Mesenchymal stem cell (in vitro differentiated cells and primary cell): ENCODE measurements at regions not wholly inside any gene's neighbourhood (a gene's known extent, or its start where the extent isn't known, plus 50 kb on each side); places are given as distances from the start of the nearest gene placed in this dataset.

Experiments
- DNase-seq: peaks from one replicate; pipeline ENCODE4 v3.0.0-alpha.2; 2013
- H2AFZ ChIP-seq: one replicate; pipeline ENCODE4 v1.6.1; 2013; ENCODE audit warnings: low read depth, mild to moderate bottlenecking, control low read depth, inconsistent platforms, low read length, moderate library complexity
- H2AK5ac ChIP-seq: 2 replicates; pipeline ENCODE4 v1.6.1; 2013; ENCODE audit warnings: low read length, moderate library complexity, mild to moderate bottlenecking, inconsistent platforms; ENCODE audit not compliant: severe bottlenecking
- H2BK120ac ChIP-seq: one replicate; pipeline ENCODE4 v1.6.1; 2013; ENCODE audit warnings: low read depth, mild to moderate bottlenecking, inconsistent platforms, low read length, moderate library complexity
- H2BK12ac ChIP-seq, 2 experiments: one replicate each; pipeline ENCODE4 v1.6.1; 2013; ENCODE audit warnings: inconsistent platforms in 2 of 2, low read length in 2 of 2, mild to moderate bottlenecking in 2 of 2, moderate library complexity in 2 of 2, control low read depth in 1 of 2
- H2BK15ac ChIP-seq: one replicate; pipeline ENCODE4 v1.6.1; 2013; ENCODE audit warnings: mild to moderate bottlenecking, low read depth, inconsistent platforms; ENCODE audit not compliant: poor library complexity, severe bottlenecking
- H2BK5ac ChIP-seq: 2 replicates; pipeline ENCODE4 v1.6.1; 2013; ENCODE audit warnings: low read depth, mild to moderate bottlenecking, low read length, control low read depth, inconsistent platforms; ENCODE audit not compliant: poor library complexity, severe bottlenecking
- H3K14ac ChIP-seq, 2 experiments: one replicate each; pipeline ENCODE4 v1.6.1; 2013; ENCODE audit warnings: inconsistent platforms in 2 of 2, low read length in 2 of 2, control low read depth in 1 of 2, mild to moderate bottlenecking in 1 of 2, moderate library complexity in 1 of 2
- H3K18ac ChIP-seq, 2 experiments: one replicate each; pipeline ENCODE4 v1.6.1; 2013; ENCODE audit warnings: inconsistent platforms in 2 of 2, low read length in 2 of 2, control low read depth in 1 of 2, low read depth in 1 of 2, mild to moderate bottlenecking in 1 of 2
- H3K23ac ChIP-seq, 2 experiments: one replicate each; pipeline ENCODE4 v1.6.1; 2013; ENCODE audit warnings: inconsistent platforms in 2 of 2, low read length in 2 of 2, mild to moderate bottlenecking in 2 of 2, moderate library complexity in 2 of 2, control low read depth in 1 of 2
- H3K27ac ChIP-seq: 2 replicates; pipeline ENCODE4 v1.5.1; 2013; ENCODE audit warnings: mild to moderate bottlenecking, moderate library complexity, low read length, control low read depth, inconsistent platforms; ENCODE audit not compliant: poor library complexity, severe bottlenecking
- H3K27me3 ChIP-seq, 2 experiments: 2 replicates each; pipeline versions ENCODE4 v1.6.1 to v1.7.0; 2013; ENCODE audit warnings: low read length in 2 of 2, mild to moderate bottlenecking in 2 of 2, moderate library complexity in 2 of 2, control low read depth in 1 of 2, inconsistent platforms in 1 of 2; ENCODE audit not compliant: control insufficient read depth in 1 of 2, insufficient read depth in 1 of 2
- H3K36me3 ChIP-seq, 2 experiments: 2 replicates each; pipeline versions ENCODE4 v1.6.1 to v1.7.0; 2013; ENCODE audit warnings: low read length in 2 of 2, control low read depth in 1 of 2, inconsistent platforms in 1 of 2, low read depth in 1 of 2, mild to moderate bottlenecking in 1 of 2; ENCODE audit not compliant: insufficient read depth in 2 of 2, control insufficient read depth in 1 of 2
- H3K4ac ChIP-seq, 2 experiments: one replicate each; pipeline ENCODE4 v1.6.1; 2013; ENCODE audit warnings: inconsistent platforms in 2 of 2, low read length in 2 of 2, mild to moderate bottlenecking in 2 of 2, moderate library complexity in 2 of 2, control low read depth in 1 of 2, low read depth in 1 of 2
- H3K4me1 ChIP-seq: 2 replicates; pipeline ENCODE4 v1.6.1; 2013; ENCODE audit warnings: low read depth, low read length, control low read depth; ENCODE audit not compliant: control insufficient read depth, insufficient read depth
- H3K4me2 ChIP-seq: 2 replicates; pipeline ENCODE4 v1.6.1; 2013; ENCODE audit warnings: low read length, mild to moderate bottlenecking, inconsistent platforms; ENCODE audit not compliant: poor library complexity, severe bottlenecking
- H3K4me3 ChIP-seq, 2 experiments: 2 replicates each; pipeline versions ENCODE4 v1.5.1 to v1.7.0; 2013; ENCODE audit warnings: low read length in 2 of 2, mild to moderate bottlenecking in 2 of 2, control low read depth in 1 of 2, low read depth in 1 of 2; ENCODE audit not compliant: insufficient read depth in 1 of 2
- H3K79me1 ChIP-seq: replicated peaks from 2 replicates; pipeline ENCODE4 v1.6.1; 2013; ENCODE audit warnings: mild to moderate bottlenecking, control low read depth, low read length, inconsistent platforms; ENCODE audit not compliant: poor library complexity, severe bottlenecking
- H3K9ac ChIP-seq: 2 replicates; pipeline ENCODE4 v1.7.0; 2013; ENCODE audit warnings: mild to moderate bottlenecking, low read length, moderate library complexity
- H3K9me3 ChIP-seq: 2 replicates; pipeline ENCODE4 v1.7.0; 2013; ENCODE audit warnings: mild to moderate bottlenecking, low read length; ENCODE audit not compliant: control insufficient read depth
- H4K8ac ChIP-seq: one replicate; pipeline ENCODE4 v1.6.1; 2013; ENCODE audit warnings: inconsistent platforms, mild to moderate bottlenecking, low read length, moderate library complexity
- H4K91ac ChIP-seq: one replicate; pipeline ENCODE4 v1.6.1; 2013; ENCODE audit warnings: mild to moderate bottlenecking, low read length, inconsistent platforms
- WGBS: methylation state at CpG from one replicate; pipeline ENCODE4 v1.1.7; 2013; ENCODE audit warnings: mixed read lengths; 5-methylcytosine and 5-hydroxymethylcytosine counted together

- H3K36me3 ChIP-seq: no peaks in the 10 kb centered on the region
- H3K4me1 ChIP-seq: no peaks in the 10 kb centered on the region
- H3K23ac ChIP-seq: no peak overlapping the region
- DNase-seq: no peak
- no peak overlapping the region for H2AK5ac ChIP-seq
- no peak overlapping the region for H3K18ac ChIP-seq
- H3K27me3 ChIP-seq: no peaks in the 10 kb centered on the region
- 63% methylated on average over 4 of the region's 6 CpGs for WGBS
- no peak overlapping the region for H3K4me3 ChIP-seq
- H3K9ac ChIP-seq: no peak overlapping the region
- no peak overlapping the region for H2BK15ac ChIP-seq
- H3K9me3 ChIP-seq: no peaks in the 10 kb centered on the region
- H3K27ac ChIP-seq: no peak overlapping the region
- no peaks in the 10 kb centered on the region for H3K79me1 ChIP-seq
- H4K91ac ChIP-seq: no peak overlapping the region
- H4K8ac ChIP-seq: no peak overlapping the region
- no peak overlapping the region for H2BK12ac ChIP-seq
- no peak overlapping the region for H2BK120ac ChIP-seq
- H3K4ac ChIP-seq: no peak overlapping the region
- no peak overlapping the region for H3K14ac ChIP-seq
- no peak overlapping the region for H3K4me2 ChIP-seq
- H2AFZ ChIP-seq: no peak overlapping the region
- no peak overlapping the region for H2BK5ac ChIP-seq
Measured at GRCh38 chr4:24321616-24322015, 262.7 kb downstream of the DHX15 start.

GRCh38 chr4:24321131-24321530 lies 263.2 kb downstream of the DHX15 start:
- no peak for DNase-seq
- no peak overlapping the region for H2BK12ac ChIP-seq
- no peaks in the 10 kb centered on the region for H3K27me3 ChIP-seq
- H3K36me3 ChIP-seq: no peaks in the 10 kb centered on the region
- H3K14ac ChIP-seq: no peak overlapping the region
- H3K9ac ChIP-seq: no peak overlapping the region
- H3K27ac ChIP-seq: no peak overlapping the region
- no peak overlapping the region for H3K18ac ChIP-seq
- H4K91ac ChIP-seq: no peak overlapping the region
- no peak overlapping the region for H2BK120ac ChIP-seq
- H3K4me3 ChIP-seq: no peak overlapping the region
- no peaks in the 10 kb centered on the region for H3K4me1 ChIP-seq
- H4K8ac ChIP-seq: no peak overlapping the region
- no peak overlapping the region for H3K23ac ChIP-seq
- no peak overlapping the region for H2BK5ac ChIP-seq
- H2AK5ac ChIP-seq: no peak overlapping the region
- H2AFZ ChIP-seq: no peak overlapping the region
- H3K79me1 ChIP-seq: no peaks in the 10 kb centered on the region
- H3K9me3 ChIP-seq: no peaks in the 10 kb centered on the region
- 87% methylated on average over 6 of the region's 6 CpGs for WGBS
- H2BK15ac ChIP-seq: no peak overlapping the region
- no peak overlapping the region for H3K4me2 ChIP-seq
- no peak overlapping the region for H3K4ac ChIP-seq

- Histone ChIP-seq H3K23ac (no peak overlapping the region), H4K8ac (no peak overlapping the region), H3K18ac (no peak overlapping the region), H3K4me3 (no peak overlapping the region), H3K79me1 (no peaks in the 10 kb centered on the region), H3K4me1 (no peaks in the 10 kb centered on the region), H2BK12ac (no peak overlapping the region), H2BK5ac (no peak overlapping the region), H4K91ac (no peak overlapping the region), H3K36me3 (no peaks in the 10 kb centered on the region), H2BK120ac (no peak overlapping the region), H3K4me2 (no peak overlapping the region), H3K9ac (no peak overlapping the region), H2AFZ (no peak overlapping the region), H2BK15ac (no peak overlapping the region), H3K9me3 (no peaks in the 10 kb centered on the region), H3K27ac (no peak overlapping the region), H3K27me3 (no peaks in the 10 kb centered on the region), H3K4ac (no peak overlapping the region), H3K14ac (no peak overlapping the region), H2AK5ac (no peak overlapping the region)
- WGBS: 87% methylated on average over 2 of the region's 5 CpGs
- DNase-seq: no peak
Measured at GRCh38 chr4:24319387-24319786, 265.0 kb downstream of the DHX15 start.

- H3K9ac ChIP-seq: no peak overlapping the region
- H4K91ac ChIP-seq: no peak overlapping the region
- H3K4ac ChIP-seq: no peak overlapping the region
- H3K79me1 ChIP-seq: no peaks in the 10 kb centered on the region
- H2AFZ ChIP-seq: no peak overlapping the region
- H2BK12ac ChIP-seq: no peak overlapping the region
- no peak for DNase-seq
- H3K4me2 ChIP-seq: no peak overlapping the region
- no peak overlapping the region for H2BK120ac ChIP-seq
- H3K4me1 ChIP-seq: no peaks in the 10 kb centered on the region
- 100% methylated on average over 1 of the region's 1 CpG for WGBS
- H2AK5ac ChIP-seq: no peak overlapping the region
- H3K23ac ChIP-seq: no peak overlapping the region
- H2BK15ac ChIP-seq: no peak overlapping the region
- H3K36me3 ChIP-seq: no peaks in the 10 kb centered on the region
- no peaks in the 10 kb centered on the region for H3K9me3 ChIP-seq
- H3K18ac ChIP-seq: no peak overlapping the region
- no peak overlapping the region for H3K27ac ChIP-seq
- H3K27me3 ChIP-seq: no peaks in the 10 kb centered on the region
- H3K14ac ChIP-seq: no peak overlapping the region
- H3K4me3 ChIP-seq: no peak overlapping the region
- H2BK5ac ChIP-seq: no peak overlapping the region
- H4K8ac ChIP-seq: no peak overlapping the region
Measured at GRCh38 chr4:24315056-24315455, 269.3 kb downstream of the DHX15 start.
